ENCODE measurements at regions not wholly inside any gene's neighbourhood (a gene's known extent, or its start where the extent isn't known, plus 50 kb on each side); places are given as distances from the start of the nearest gene placed in this dataset.

GRCh38 chr15:98217356-98217755 lies 256.9 kb downstream of the ARRDC4 start:
- no peak overlapping the region for H3K4me3 ChIP-seq
- ChIA-PET CTCF (interaction anchor here (0.5 kb wide), 1 partner anchor 743 kb away, joined by 3 read pairs; no protein-coding TSS in a partner anchor), POLR2A (no interaction called here)
- no peak for TF ChIP-seq CEBPB (IDR thresholded peaks at IDR 0.05)
- TF ChIP-seq FOSB (CRISPR knock-in tag; IDR thresholded peaks at IDR 0.05): no peak
- TF ChIP-seq, protein P1, sequence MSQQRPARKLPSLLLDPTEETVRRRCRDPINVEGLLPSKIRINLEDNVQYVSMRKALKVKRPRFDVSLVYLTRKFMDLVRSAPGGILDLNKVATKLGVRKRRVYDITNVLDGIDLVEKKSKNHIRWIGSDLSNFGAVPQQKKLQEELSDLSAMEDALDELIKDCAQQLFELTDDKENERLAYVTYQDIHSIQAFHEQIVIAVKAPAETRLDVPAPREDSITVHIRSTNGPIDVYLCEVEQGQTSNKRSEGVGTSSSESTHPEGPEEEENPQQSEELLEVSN (IDR thresholded peaks at IDR 0.05; ENCODE audit: borderline replicate concordance, low read depth): no peak
- WGBS (ENCODE audit: missing lambda C conversion rate): 5% methylated on average over 6 of the region's 6 CpGs
- DNase-seq (ENCODE audit: low read depth in 1 of 2, low spot score in 1 of 2) (no peak), FAIRE-seq (no peak), ATAC-seq (no peak)
- H3K4me2 ChIP-seq: no peak overlapping the region
- H3K4me1 ChIP-seq: no peaks in the 10 kb centered on the region
- no peaks in the 10 kb centered on the region for H3K9me3 ChIP-seq
- H3K27ac ChIP-seq: no peak overlapping the region

DNA sequence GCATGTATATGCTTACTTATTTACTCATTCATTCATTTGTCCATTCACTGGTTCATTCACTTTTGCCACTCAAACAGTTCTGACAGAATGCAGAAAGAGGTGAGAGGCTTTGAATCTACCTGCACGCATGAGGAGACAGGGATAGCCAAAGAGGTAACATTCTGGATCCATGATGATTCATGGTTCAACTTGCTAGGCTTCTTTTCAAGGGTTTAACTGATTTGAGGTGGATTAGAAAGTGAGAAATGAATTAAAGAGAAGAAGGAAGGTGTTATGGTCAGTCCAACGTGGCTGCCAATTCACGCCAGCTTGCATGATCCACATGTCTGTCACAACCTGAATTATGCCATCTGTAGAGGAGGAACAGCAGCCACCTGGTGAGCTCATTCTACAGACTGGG lies 260.6 kb downstream of the ARRDC4 start:
- WGBS (ENCODE audit: missing lambda C conversion rate): 0% methylated on average over 3 of the region's 3 CpGs
- Histone ChIP-seq H3K4me3 (no peak overlapping the region), H3K9me3 (no peaks in the 10 kb centered on the region), H3K4me1 (no peaks in the 10 kb centered on the region), H3K27ac (no peak overlapping the region), H3K4me2 (no peak overlapping the region)
- no peak for FAIRE-seq
- ATAC-seq: no peak
- TF ChIP-seq RFX5 (IDR thresholded peaks at IDR 0.05) (no peak), NR3C1 (IDR thresholded peaks at IDR 0.05) (no peak), EHF (CRISPR knock-in tag; IDR thresholded peaks at IDR 0.05) (no peak), EP300 (IDR thresholded peaks at IDR 0.05) (no peak), KDM1A (IDR thresholded peaks at IDR 0.05; ENCODE audit: low read depth) (no peak), MAZ (IDR thresholded peaks at IDR 0.05; ENCODE audit: borderline replicate concordance, low read depth, low read length) (no peak), HOXA7 (CRISPR knock-in tag; IDR thresholded peaks at IDR 0.05) (no peak), HDAC2 (IDR thresholded peaks at IDR 0.05) (no peak), PBX3 (IDR thresholded peaks at IDR 0.05) (no peak), POLR2A (IDR thresholded peaks at IDR 0.05; ENCODE audit: low read length) (no peak)
- TF ChIP-seq, protein P2, sequence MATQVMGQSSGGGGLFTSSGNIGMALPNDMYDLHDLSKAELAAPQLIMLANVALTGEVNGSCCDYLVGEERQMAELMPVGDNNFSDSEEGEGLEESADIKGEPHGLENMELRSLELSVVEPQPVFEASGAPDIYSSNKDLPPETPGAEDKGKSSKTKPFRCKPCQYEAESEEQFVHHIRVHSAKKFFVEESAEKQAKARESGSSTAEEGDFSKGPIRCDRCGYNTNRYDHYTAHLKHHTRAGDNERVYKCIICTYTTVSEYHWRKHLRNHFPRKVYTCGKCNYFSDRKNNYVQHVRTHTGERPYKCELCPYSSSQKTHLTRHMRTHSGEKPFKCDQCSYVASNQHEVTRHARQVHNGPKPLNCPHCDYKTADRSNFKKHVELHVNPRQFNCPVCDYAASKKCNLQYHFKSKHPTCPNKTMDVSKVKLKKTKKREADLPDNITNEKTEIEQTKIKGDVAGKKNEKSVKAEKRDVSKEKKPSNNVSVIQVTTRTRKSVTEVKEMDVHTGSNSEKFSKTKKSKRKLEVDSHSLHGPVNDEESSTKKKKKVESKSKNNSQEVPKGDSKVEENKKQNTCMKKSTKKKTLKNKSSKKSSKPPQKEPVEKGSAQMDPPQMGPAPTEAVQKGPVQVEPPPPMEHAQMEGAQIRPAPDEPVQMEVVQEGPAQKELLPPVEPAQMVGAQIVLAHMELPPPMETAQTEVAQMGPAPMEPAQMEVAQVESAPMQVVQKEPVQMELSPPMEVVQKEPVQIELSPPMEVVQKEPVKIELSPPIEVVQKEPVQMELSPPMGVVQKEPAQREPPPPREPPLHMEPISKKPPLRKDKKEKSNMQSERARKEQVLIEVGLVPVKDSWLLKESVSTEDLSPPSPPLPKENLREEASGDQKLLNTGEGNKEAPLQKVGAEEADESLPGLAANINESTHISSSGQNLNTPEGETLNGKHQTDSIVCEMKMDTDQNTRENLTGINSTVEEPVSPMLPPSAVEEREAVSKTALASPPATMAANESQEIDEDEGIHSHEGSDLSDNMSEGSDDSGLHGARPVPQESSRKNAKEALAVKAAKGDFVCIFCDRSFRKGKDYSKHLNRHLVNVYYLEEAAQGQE (IDR thresholded peaks at IDR 0.05): no peak
- TF ChIP-seq, protein P3, sequence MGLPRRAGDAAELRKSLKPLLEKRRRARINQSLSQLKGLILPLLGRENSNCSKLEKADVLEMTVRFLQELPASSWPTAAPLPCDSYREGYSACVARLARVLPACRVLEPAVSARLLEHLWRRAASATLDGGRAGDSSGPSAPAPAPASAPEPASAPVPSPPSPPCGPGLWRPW (IDR thresholded peaks at IDR 0.05): no peak
- DNase-seq (ENCODE audit: low read depth in 1 of 2, low spot score in 1 of 2): no peak
- POLR2A ChIA-PET: no interaction called here
- CTCF ChIA-PET: interaction anchor here (0.8 to 1.4 kb wide), 3 partner anchors 18 to 72 kb away, joined by 3 to 6 read pairs (median 4); no protein-coding TSS in a partner anchor

GRCh38 chr15:98221577-98221976 lies 261.1 kb downstream of the ARRDC4 start:
- 20% methylated on average over 4 of the region's 4 CpGs for WGBS (ENCODE audit: missing lambda C conversion rate)
- H3K4me2 ChIP-seq: no peak overlapping the region
- FAIRE-seq (no peak), DNase-seq (ENCODE audit: low read depth in 1 of 2, low spot score in 1 of 2) (no peak), ATAC-seq (no peak)
- no peaks in the 10 kb centered on the region for H3K4me1 ChIP-seq
- ChIA-PET POLR2A (no interaction called here), CTCF (interaction anchor here (0.8 to 1.4 kb wide), 3 partner anchors 19 to 71 kb away, joined by 3 to 6 read pairs (median 4); no protein-coding TSS in a partner anchor)
- no peaks in the 10 kb centered on the region for H3K9me3 ChIP-seq
- no peak overlapping the region for H3K4me3 ChIP-seq
- H3K27ac ChIP-seq: no peak overlapping the region
- TF ChIP-seq EP300 (IDR thresholded peaks at IDR 0.05) (no peak), NFE2L2 (conservative IDR thresholded peaks at IDR 0.05; ENCODE audit: low read length) (no peak), EHF (CRISPR knock-in tag; IDR thresholded peaks at IDR 0.05) (no peak), HOXA7 (CRISPR knock-in tag; IDR thresholded peaks at IDR 0.05) (no peak), FOSB (CRISPR knock-in tag; IDR thresholded peaks at IDR 0.05) (no peak), CTCF (IDR thresholded peaks at IDR 0.05) (no peak), FOXS1 (CRISPR knock-in tag; IDR thresholded peaks at IDR 0.05) (no peak), ESRRA (IDR thresholded peaks at IDR 0.05; ENCODE audit: borderline replicate concordance, low read length) (no peak), HDAC2 (IDR thresholded peaks at IDR 0.05) (no peak), SMC3 (IDR thresholded peaks at IDR 0.05) (no peak), ZSCAN20 (CRISPR knock-in tag; IDR thresholded peaks at IDR 0.05) (no peak), MAFK (IDR thresholded peaks at IDR 0.05; ENCODE audit: partially characterized antibody) (no peak), PHF8 (IDR thresholded peaks at IDR 0.05; ENCODE audit: borderline replicate concordance, low read depth) (no peak), CBX2 (IDR thresholded peaks at IDR 0.05; ENCODE audit: borderline replicate concordance, low read depth) (no peak)
- TF ChIP-seq, protein P2 (IDR thresholded peaks at IDR 0.05): no peak

All from A549 (cell line).